ENCODE measurements at regions not wholly inside any gene's neighbourhood (a gene's known extent, or its start where the extent isn't known, plus 50 kb on each side); places are given as distances from the start of the nearest gene placed in this dataset.
A peak's percentile ranks its signal among the peaks of the same experiment; 100 is the strongest.
"Not testable (repeated sequence)": the region's sequence is repeated elsewhere in the genome, so short reads cannot be mapped to it uniquely, and the experiment has no call there.

- peak; percentile 26 to 50 for DNase-seq
Measured at GRCh38 chr20:16801919-16802651, 53.9 kb downstream of the OTOR start.

- DNase-seq: no peak
Measured at GRCh38 chr20:16802652-16802935, 54.4 kb downstream of the OTOR start.

GRCh38 chr20:16803965-16804792 is 56.0 kb downstream of the OTOR start:
- DNase-seq: peak in 1 of 2 donors; percentile 27

- no peak for DNase-seq
Measured at GRCh38 chr20:16804793-16805187, 56.6 kb downstream of the OTOR start.

- DNase-seq: no peak
Measured at GRCh38 chr20:16806061-16806460, 57.9 kb downstream of the OTOR start.

- no peak for DNase-seq
Measured at GRCh38 chr20:16806886-16807285, 58.7 kb downstream of the OTOR start.

- DNase-seq: no peak
Measured at GRCh38 chr20:16808796-16809195, 60.6 kb downstream of the OTOR start.

GRCh38 chr20:16810216-16810615 is 62.1 kb downstream of the OTOR start:
- no peak for DNase-seq

- DNase-seq: no peak
Measured at GRCh38 chr20:16816192-16816591, 68.0 kb downstream of the OTOR start.

- no peak for DNase-seq
Measured at GRCh38 chr20:16819483-16819882, 71.3 kb downstream of the OTOR start.

GRCh38 chr20:16821211-16822089 is 73.3 kb downstream of the OTOR start:
- no peak for DNase-seq

GRCh38 chr20:16824664-16825063 is 76.5 kb downstream of the OTOR start:
- no peak for DNase-seq

- DNase-seq: no peak
Measured at GRCh38 chr20:16828666-16829305, 80.6 kb downstream of the OTOR start.

- not testable (repeated sequence) for DNase-seq
Measured at GRCh38 chr20:16835690-16836089, 87.5 kb downstream of the OTOR start.

GRCh38 chr20:16842486-16843120 is 94.4 kb downstream of the OTOR start:
- no peak for DNase-seq

GRCh38 chr20:16844406-16844805 is 96.2 kb downstream of the OTOR start:
- no peak for DNase-seq

GRCh38 chr20:16846006-16846405 is 97.8 kb downstream of the OTOR start:
- DNase-seq: no peak

- no peak for DNase-seq
Measured at GRCh38 chr20:16848061-16848460, 99.9 kb downstream of the OTOR start.

GRCh38 chr20:16848526-16848925 is 100.4 kb downstream of the OTOR start:
- no peak for DNase-seq

GRCh38 chr20:16860914-16861313 is 112.8 kb downstream of the OTOR start:
- no peak for DNase-seq

- no peak for DNase-seq
Measured at GRCh38 chr20:16861708-16862107, 113.5 kb downstream of the OTOR start.

- DNase-seq: no peak
Measured at GRCh38 chr20:16863303-16863702, 115.1 kb downstream of the OTOR start.
